ENCODE measurements at regions not wholly inside any gene's neighbourhood (a gene's known extent, or its start where the extent isn't known, plus 50 kb on each side); places are given as distances from the start of the nearest gene placed in this dataset.
"Not testable (repeated sequence)": the region's sequence is repeated elsewhere in the genome, so short reads cannot be mapped to it uniquely, and the experiment has no call there.

DNA sequence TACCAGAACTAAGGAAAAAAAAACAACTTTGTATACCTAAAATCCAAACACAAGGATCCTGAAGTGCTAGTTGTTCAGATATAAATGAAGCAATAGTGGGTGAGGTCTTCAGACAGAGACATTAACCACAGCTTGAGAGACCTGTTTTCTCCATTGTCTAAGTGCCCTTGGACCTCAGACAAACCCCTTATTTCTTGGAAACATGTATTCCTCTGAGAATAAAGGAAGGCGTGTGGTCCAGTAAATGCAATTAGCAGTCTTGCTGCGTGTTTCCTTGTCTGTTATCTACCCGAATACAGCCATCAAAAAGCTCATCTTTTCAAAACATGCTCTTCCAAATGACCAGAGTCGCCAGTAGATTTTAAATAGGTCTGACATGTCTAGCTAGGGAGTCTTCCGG is 291.1 kb upstream of the NFIA start:
- Histone ChIP-seq H3K9me3 (ENCODE audit: control insufficient read depth, low read length) (no peaks in the 10 kb centered on the region), H3K27me3 (ENCODE audit: control insufficient read depth in 1 of 2, insufficient read depth in 2 of 2, low read length in 1 of 2) (no peaks in the 10 kb centered on the region), H3K36me3 (ENCODE audit: control insufficient read depth in 1 of 2, insufficient read depth in 2 of 2, low read length in 1 of 2) (no peaks in the 10 kb centered on the region), H3K4me1 (ENCODE audit: control insufficient read depth in 1 of 2, insufficient read depth in 2 of 2, low read length in 2 of 2) (no peaks in the 10 kb centered on the region), H3K4me3 (ENCODE audit: low read length in 2 of 2) (no peak overlapping the region), H3K27ac (ENCODE audit: low read depth in 1 of 2, low read length in 2 of 2) (no peak overlapping the region)
- WGBS, 2 donors = 84 to 85% methylated on average over 5 of the region's 5 CpGs
- no peak for DNase-seq
- no peak for ATAC-seq (ENCODE audit: low FRiP score)
- intact Hi-C loops (cut with DNase I) = no loop called here

- H3K4me1 ChIP-seq (ENCODE audit: control insufficient read depth in 1 of 2, insufficient read depth in 2 of 2, low read length in 2 of 2); H3K27me3 ChIP-seq (ENCODE audit: control insufficient read depth in 1 of 2, insufficient read depth in 2 of 2, low read length in 1 of 2); H3K27ac ChIP-seq (ENCODE audit: low read depth in 1 of 2, low read length in 2 of 2); H3K4me3 ChIP-seq (ENCODE audit: low read length in 2 of 2); H3K9me3 ChIP-seq (ENCODE audit: control insufficient read depth, low read length); H3K36me3 ChIP-seq (ENCODE audit: control insufficient read depth in 1 of 2, insufficient read depth in 2 of 2, low read length in 1 of 2); DNase-seq; ATAC-seq (ENCODE audit: low FRiP score); intact Hi-C loops (cut with DNase I): not testable (repeated sequence)
- WGBS, 2 donors = 95 to 97% methylated on average over 2 of the region's 2 CpGs
Observed at GRCh38 chr1:60773099-60773498, 309.3 kb upstream of the NFIA start.

DNA sequence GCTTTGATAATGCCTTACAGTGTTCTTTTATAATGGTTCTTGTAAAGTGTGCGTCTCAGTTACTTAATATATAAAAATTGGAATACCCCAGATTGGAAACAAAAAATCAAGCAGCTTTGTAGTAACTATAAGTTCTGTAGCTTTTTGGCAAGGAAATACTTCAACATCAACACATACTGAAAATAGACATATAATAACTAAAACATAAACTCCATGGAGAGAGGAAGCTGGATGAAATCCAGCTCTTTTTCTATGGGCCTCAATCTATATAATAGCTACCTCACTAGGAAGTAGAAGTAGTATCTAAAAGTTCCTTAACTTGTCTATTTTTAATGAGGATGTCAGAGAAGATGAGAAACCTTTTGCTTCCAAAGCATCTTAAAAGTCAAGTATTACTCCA is 313.3 kb upstream of the NFIA start:
- Histone ChIP-seq H3K27me3 (ENCODE audit: control insufficient read depth in 1 of 2, insufficient read depth in 2 of 2, low read length in 1 of 2) (no peaks in the 10 kb centered on the region), H3K4me3 (ENCODE audit: low read length in 2 of 2) (no peak overlapping the region), H3K27ac (ENCODE audit: low read depth in 1 of 2, low read length in 2 of 2) (no peak overlapping the region), H3K36me3 (ENCODE audit: control insufficient read depth in 1 of 2, insufficient read depth in 2 of 2, low read length in 1 of 2) (no peaks in the 10 kb centered on the region), H3K4me1 (ENCODE audit: control insufficient read depth in 1 of 2, insufficient read depth in 2 of 2, low read length in 2 of 2) (no peaks in the 10 kb centered on the region), H3K9me3 (ENCODE audit: control insufficient read depth, low read length) (no peaks in the 10 kb centered on the region)
- ATAC-seq (ENCODE audit: low FRiP score) (no peak), DNase-seq (no peak)
- intact Hi-C loops (cut with DNase I) = loop anchor here (10.0 kb wide), 1 partner anchor 484 kb away; no protein-coding TSS in a partner anchor
- WGBS, 2 donors = 88 to 93% methylated on average over 1 of the region's 1 CpG

DNA sequence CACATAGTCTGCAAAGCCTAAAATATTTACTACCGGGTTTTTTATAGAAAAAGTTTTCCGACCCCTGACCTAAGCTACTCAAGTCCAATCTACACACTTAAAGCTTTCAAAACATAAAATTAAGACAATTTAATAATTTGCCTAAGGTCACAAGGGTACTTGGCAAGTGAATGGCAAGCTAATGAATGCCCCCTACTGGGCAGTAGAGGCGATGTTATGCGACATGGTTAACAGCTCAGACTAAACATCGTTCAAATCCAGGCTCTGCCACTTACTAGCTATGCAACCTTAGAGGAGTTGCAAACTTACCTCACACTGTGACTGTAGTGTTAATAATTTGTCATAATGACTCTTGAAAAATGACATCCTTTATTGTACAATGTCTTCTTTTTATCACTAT is 317.2 kb upstream of the NFIA start:
- no peak overlapping the region for H3K27ac ChIP-seq (ENCODE audit: low read depth in 1 of 2, low read length in 2 of 2)
- ATAC-seq (ENCODE audit: low FRiP score) = no peak
- intact Hi-C loops (cut with DNase I) = loop anchor here (10.0 kb wide), 1 partner anchor 480 kb away; no protein-coding TSS in a partner anchor
- no peaks in the 10 kb centered on the region for H3K9me3 ChIP-seq (ENCODE audit: control insufficient read depth, low read length)
- DNase-seq = no peak
- 74 to 75% methylated on average over 5 of the region's 5 CpGs for WGBS, 2 donors
- no peak overlapping the region for H3K4me3 ChIP-seq (ENCODE audit: low read length in 2 of 2)
- H3K27me3 ChIP-seq (ENCODE audit: control insufficient read depth in 1 of 2, insufficient read depth in 2 of 2, low read length in 1 of 2) = no peaks in the 10 kb centered on the region
- no peaks in the 10 kb centered on the region for H3K36me3 ChIP-seq (ENCODE audit: control insufficient read depth in 1 of 2, insufficient read depth in 2 of 2, low read length in 1 of 2)
- H3K4me1 ChIP-seq (ENCODE audit: control insufficient read depth in 1 of 2, insufficient read depth in 2 of 2, low read length in 2 of 2) = peaks cover 2 to 8% of the 10 kb centered on the region in 2 donors

DNA sequence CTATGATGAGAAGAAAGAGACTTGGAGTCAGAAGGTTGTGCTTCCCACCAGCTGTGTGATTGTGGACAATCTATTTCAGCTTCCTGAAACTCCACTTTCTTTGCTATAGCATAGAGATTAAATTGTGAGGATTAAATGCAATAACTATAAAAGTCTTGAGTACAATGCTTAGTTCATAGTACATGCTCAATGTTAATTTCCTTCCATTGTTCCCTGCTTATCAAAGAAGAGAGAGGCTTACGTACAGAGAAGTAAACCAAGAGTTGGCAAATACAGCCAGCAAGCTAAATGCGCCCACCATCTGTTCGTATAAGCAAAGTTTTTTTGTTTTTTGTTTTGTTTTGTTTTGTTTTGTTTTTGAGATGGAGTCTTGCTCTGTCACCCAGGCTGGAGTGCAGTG is 317.9 kb upstream of the NFIA start:
- Histone ChIP-seq H3K9me3 (ENCODE audit: control insufficient read depth, low read length) (no peaks in the 10 kb centered on the region), H3K27me3 (ENCODE audit: control insufficient read depth in 1 of 2, insufficient read depth in 2 of 2, low read length in 1 of 2) (no peaks in the 10 kb centered on the region), H3K4me1 (ENCODE audit: control insufficient read depth in 1 of 2, insufficient read depth in 2 of 2, low read length in 2 of 2) (peaks cover 2 to 8% of the 10 kb centered on the region in 2 donors), H3K27ac (ENCODE audit: low read depth in 1 of 2, low read length in 2 of 2) (no peak overlapping the region), H3K4me3 (ENCODE audit: low read length in 2 of 2) (no peak overlapping the region), H3K36me3 (ENCODE audit: control insufficient read depth in 1 of 2, insufficient read depth in 2 of 2, low read length in 1 of 2) (no peaks in the 10 kb centered on the region)
- 94% methylated on average over 3 of the region's 3 CpGs for WGBS, 2 donors
- intact Hi-C loops (cut with DNase I) = loop anchor here (10.0 kb wide), 1 partner anchor 480 kb away; no protein-coding TSS in a partner anchor
- DNase-seq = no peak
- ATAC-seq (ENCODE audit: low FRiP score) = no peak

DNA sequence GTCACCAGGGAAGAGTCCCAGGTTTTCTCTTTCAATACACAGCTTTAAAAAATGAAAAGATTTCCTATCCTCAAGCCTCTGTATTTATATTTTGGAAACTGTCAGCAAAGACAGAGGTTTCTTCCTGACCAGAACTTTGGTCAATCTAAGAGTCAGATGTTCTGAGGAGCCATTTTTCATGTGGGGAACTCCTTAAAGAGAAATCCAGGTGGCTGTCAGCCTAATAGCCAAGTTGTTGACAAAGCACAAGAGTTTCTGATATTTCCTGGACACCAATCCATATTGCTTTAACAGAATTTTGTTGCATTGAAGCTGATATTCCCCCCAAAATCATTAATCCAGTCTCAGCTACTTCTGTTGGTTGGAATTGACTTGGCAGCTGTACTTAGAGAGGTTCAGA is 318.6 kb upstream of the NFIA start:
- no peak overlapping the region for H3K27ac ChIP-seq (ENCODE audit: low read depth in 1 of 2, low read length in 2 of 2)
- no peaks in the 10 kb centered on the region for H3K36me3 ChIP-seq (ENCODE audit: control insufficient read depth in 1 of 2, insufficient read depth in 2 of 2, low read length in 1 of 2)
- no peaks in the 10 kb centered on the region for H3K9me3 ChIP-seq (ENCODE audit: control insufficient read depth, low read length)
- H3K4me3 ChIP-seq (ENCODE audit: low read length in 2 of 2) = no peak overlapping the region
- H3K27me3 ChIP-seq (ENCODE audit: control insufficient read depth in 1 of 2, insufficient read depth in 2 of 2, low read length in 1 of 2) = no peaks in the 10 kb centered on the region
- peaks cover 2 to 8% of the 10 kb centered on the region in 2 donors for H3K4me1 ChIP-seq (ENCODE audit: control insufficient read depth in 1 of 2, insufficient read depth in 2 of 2, low read length in 2 of 2)
- DNase-seq (no peak), ATAC-seq (ENCODE audit: low FRiP score) (no peak)
- intact Hi-C loops (cut with DNase I) = loop anchor here (10.0 kb wide), 1 partner anchor 479 kb away; no protein-coding TSS in a partner anchor

DNA sequence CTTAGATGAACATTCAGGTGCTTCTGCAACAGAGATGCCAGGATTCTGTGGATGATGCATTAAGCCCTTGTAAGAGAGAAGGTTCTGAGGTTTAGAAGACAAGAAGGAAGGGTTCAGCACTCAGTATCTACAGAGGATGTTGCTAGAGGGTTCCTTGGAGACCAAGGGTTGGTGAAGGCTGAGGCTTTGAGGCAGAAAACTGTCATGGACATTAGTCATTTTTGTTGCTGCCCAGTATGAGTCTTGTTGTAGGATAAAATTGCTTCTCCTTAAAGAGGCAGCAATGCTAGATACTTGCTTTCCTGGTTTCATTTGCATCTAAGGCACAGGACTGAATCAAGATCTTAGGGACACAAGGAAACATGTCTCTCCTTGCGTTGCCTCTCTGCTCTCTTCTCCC is 319.4 kb upstream of the NFIA start:
- no peak overlapping the region for H3K4me3 ChIP-seq (ENCODE audit: low read length in 2 of 2)
- no peak overlapping the region for H3K27ac ChIP-seq (ENCODE audit: low read depth in 1 of 2, low read length in 2 of 2)
- H3K27me3 ChIP-seq (ENCODE audit: control insufficient read depth in 1 of 2, insufficient read depth in 2 of 2, low read length in 1 of 2) = no peaks in the 10 kb centered on the region
- H3K9me3 ChIP-seq (ENCODE audit: control insufficient read depth, low read length) = no peaks in the 10 kb centered on the region
- intact Hi-C loops (cut with DNase I) = loop anchor here (10.0 kb wide), 1 partner anchor 478 kb away; no protein-coding TSS in a partner anchor
- 67 to 92% methylated on average over 1 of the region's 1 CpG for WGBS, 2 donors
- peaks cover 2 to 8% of the 10 kb centered on the region in 2 donors for H3K4me1 ChIP-seq (ENCODE audit: control insufficient read depth in 1 of 2, insufficient read depth in 2 of 2, low read length in 2 of 2)
- ATAC-seq (ENCODE audit: low FRiP score) (no peak), DNase-seq (no peak)
- H3K36me3 ChIP-seq (ENCODE audit: control insufficient read depth in 1 of 2, insufficient read depth in 2 of 2, low read length in 1 of 2) = no peaks in the 10 kb centered on the region

DNA sequence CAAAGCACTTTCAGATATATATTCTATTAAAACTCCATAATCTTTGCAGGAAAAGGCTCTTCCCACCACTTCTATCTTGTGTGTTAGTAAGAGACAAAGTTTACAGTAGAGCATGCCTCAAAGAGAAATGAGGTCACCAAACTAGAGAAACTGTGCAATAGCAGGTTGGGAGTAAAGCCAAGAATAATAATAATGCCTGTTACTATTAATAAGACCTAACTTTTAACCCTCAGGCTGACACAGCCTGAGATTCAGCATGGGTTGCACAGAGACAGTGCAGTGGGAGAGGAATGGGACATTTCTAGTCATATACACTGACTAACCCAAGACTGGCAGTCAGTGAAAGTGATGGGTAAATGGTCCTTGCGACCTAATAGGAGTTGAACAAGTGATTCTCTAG is 320.2 kb upstream of the NFIA start:
- intact Hi-C loops (cut with DNase I) = loop anchor here (10.0 kb wide), 1 partner anchor 477 kb away; no protein-coding TSS in a partner anchor
- no peak for DNase-seq
- WGBS, 2 donors = 52 to 59% methylated on average over 1 of the region's 1 CpG
- no peak overlapping the region for H3K27ac ChIP-seq (ENCODE audit: low read depth in 1 of 2, low read length in 2 of 2)
- H3K4me1 ChIP-seq (ENCODE audit: control insufficient read depth in 1 of 2, insufficient read depth in 2 of 2, low read length in 2 of 2) = peaks cover 2 to 8% of the 10 kb centered on the region in 2 donors
- ATAC-seq (ENCODE audit: low FRiP score) = no peak
- no peaks in the 10 kb centered on the region for H3K9me3 ChIP-seq (ENCODE audit: control insufficient read depth, low read length)
- no peaks in the 10 kb centered on the region for H3K36me3 ChIP-seq (ENCODE audit: control insufficient read depth in 1 of 2, insufficient read depth in 2 of 2, low read length in 1 of 2)
- no peak overlapping the region for H3K4me3 ChIP-seq (ENCODE audit: low read length in 2 of 2)
- no peaks in the 10 kb centered on the region for H3K27me3 ChIP-seq (ENCODE audit: control insufficient read depth in 1 of 2, insufficient read depth in 2 of 2, low read length in 1 of 2)

DNA sequence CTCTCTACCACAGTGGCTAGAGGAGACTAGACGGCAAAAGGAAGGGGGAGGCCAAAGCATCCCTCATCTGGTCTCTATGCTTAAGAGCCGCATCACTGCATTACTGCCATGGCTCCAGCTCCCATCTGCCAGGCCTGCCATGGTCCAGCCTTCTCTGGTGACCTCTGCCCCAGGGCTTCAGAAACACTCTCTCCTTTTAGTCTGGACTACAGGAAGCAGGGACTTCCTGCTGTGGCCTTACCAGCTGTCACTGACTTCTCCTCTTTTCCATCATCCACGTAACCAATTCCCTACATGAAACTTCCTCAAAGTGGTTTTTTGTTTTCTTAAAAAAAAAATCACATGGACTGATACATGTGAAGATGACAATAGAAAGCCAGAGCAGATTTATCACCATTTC is 323.1 kb upstream of the NFIA start:
- intact Hi-C loops (cut with DNase I) = no loop called here
- Histone ChIP-seq H3K36me3 (ENCODE audit: control insufficient read depth in 1 of 2, insufficient read depth in 2 of 2, low read length in 1 of 2) (no peaks in the 10 kb centered on the region), H3K27me3 (ENCODE audit: control insufficient read depth in 1 of 2, insufficient read depth in 2 of 2, low read length in 1 of 2) (no peaks in the 10 kb centered on the region), H3K27ac (ENCODE audit: low read depth in 1 of 2, low read length in 2 of 2) (no peak overlapping the region), H3K4me3 (ENCODE audit: low read length in 2 of 2) (no peak overlapping the region), H3K9me3 (ENCODE audit: control insufficient read depth, low read length) (no peaks in the 10 kb centered on the region), H3K4me1 (ENCODE audit: control insufficient read depth in 1 of 2, insufficient read depth in 2 of 2, low read length in 2 of 2) (peaks cover 2 to 8% of the 10 kb centered on the region in 2 donors)
- WGBS, 2 donors = 88 to 96% methylated on average over 3 of the region's 3 CpGs
- ATAC-seq (ENCODE audit: low FRiP score) (no peak), DNase-seq (peak in 1 of 2 donors; percentile 53)
